HG02678 (cell line): ENCODE measurements at regions not wholly inside any gene's neighbourhood (a gene's known extent, or its start where the extent isn't known, plus 50 kb on each side); places are given as distances from the start of the nearest gene placed in this dataset.

ENCODE experiments used
- ATAC-seq: cut with Tn5 transposase; IDR thresholded peaks from one replicate; pipeline ENCODE4 v1.9.1; 2021; ENCODE audit warnings: mild to moderate bottlenecking, moderate library complexity; ENCODE audit not compliant: unreplicated experiment

DNA sequence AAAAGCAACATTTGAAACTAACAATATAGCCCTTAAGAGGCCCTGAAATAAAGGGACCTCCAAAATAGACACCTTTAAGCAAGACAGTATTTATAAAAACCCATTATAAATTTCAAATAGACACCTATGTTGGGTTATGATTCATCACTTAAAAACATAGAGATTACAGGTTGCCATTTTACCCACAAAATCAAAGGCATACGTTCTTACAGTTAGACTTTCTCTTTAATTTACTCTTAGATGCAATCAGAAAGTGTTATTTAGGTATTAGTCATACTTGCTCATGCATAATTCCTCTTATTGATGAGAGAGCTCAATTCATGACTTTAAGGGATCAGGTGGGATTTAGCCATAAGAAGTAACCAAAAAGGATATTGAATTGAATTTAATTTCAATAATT lies 51.5 kb upstream of the TMEM200A start:
- ATAC-seq, result no peak

DNA sequence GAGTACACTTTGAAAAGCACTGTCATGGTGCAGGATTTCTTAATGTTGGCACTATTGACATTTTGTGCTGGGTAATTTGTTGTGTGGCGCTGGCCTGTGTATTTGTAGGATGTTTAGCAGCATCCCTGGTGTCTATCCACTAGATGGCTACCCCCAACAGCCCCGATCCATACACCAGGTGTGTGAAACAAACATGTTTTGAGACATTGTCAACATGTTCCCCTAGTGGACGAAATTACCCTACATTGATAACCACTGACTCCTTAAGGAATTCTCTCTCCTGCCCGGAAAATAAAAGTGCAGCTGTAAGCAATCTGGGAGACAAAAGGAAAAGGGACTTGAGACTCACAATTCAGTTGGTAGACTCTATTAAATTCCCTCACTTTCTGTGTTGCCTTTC lies 52.6 kb upstream of the TMEM200A start:
- ATAC-seq, result no peak

DNA sequence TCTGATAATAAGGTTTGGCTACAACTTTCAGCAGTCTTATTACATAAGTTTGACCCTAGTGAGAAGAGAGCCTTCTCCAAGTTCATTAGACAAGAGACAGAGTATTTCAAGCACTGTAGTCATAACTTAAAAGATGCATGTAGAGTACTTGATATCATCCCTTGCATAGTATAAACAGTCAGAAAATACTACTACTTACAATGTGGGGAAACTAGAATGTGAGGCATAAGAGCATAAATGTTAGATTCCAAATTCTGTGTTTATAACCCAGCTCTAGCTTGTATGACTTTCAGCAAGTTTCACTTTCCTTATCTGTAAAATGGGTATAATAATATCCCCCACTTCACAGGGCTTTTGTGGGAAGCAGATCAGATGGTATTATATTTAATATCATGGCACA lies 56.8 kb upstream of the TMEM200A start:
- ATAC-seq, result no peak

DNA sequence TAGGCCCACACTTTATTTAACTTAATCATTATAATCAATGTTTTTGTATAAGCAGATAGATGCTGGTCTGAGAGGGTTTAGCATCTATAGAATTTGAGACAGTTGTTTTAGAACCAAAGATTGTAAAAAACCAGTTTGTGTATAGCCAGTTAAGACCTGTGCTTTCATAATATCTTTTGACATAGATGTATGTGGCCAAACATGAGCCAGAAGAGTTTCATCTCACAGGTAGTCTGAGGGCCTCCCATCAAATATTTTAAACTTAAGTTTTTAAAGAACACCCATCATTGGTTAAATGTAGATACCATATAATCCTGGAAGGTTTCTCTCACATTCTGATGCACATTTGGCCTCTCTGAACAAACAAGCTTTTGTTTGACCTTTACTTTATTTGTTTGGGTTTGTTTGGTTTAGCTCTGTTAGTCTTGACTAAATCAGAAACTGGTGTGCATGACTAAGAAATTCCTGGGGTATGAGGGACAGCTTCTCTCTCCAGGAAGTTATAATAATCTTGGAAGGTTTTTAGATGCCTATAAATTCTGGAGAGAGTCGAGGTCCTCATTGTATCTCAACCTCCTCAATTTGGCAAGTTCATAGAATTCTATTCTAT lies 58.0 kb upstream of the TMEM200A start:
- no peak for ATAC-seq

DNA sequence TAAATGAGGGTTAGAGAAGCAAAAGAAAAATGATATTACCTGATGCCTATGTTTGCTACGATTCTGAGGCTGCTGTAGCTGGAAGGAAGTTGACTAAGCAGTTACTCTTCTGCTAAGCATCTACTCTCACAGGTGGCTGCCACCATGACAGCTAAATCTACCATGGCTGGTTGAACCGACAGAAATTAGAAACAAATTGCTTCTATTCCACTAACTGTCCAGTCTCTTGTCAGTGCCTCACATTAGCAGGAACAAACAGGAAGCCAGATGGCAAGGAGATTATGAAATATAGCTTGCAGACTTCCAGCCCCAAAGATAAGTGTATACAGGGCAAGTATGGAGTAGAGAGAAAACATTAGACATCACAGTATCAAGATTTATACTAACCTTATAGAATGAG lies 59.4 kb upstream of the TMEM200A start:
- no peak for ATAC-seq

DNA sequence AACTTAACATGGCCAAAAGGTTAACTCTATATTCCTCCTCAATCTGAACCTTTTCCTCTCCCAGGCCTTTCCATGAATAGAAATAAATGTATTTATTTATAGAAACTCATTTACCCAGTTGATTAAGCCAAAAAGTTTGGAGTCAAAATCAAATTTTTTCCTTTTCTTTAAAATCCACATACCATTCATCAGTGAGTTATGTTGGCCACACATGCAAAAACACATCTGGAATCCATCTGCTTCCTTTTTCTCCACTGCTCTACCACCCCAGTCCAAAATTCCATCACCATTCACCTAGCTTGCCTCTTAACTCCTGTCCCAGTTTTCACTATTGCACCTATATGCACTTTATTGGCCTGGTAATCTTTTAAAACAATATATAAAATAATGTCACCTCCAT lies 62.4 kb upstream of the TMEM200A start:
- ATAC-seq, result no peak

DNA sequence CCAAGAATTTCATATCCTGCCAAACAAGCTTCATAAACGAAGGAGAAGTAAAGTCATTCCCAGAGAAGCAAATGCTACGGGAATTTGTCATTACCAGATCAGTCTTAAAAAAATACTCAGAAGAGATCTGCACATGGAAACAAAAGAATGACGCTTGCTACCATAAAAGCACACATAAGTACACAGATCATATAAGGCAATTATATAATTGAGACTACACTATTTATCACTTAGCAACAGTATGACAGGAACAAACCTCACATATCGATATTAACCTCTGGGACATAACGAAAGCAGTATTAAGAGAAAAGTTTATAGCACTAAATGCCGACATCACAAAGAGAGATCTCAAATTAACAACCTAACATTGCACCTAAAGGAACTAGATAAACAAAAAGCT lies 67.6 kb upstream of the TMEM200A start:
- no peak for ATAC-seq

DNA sequence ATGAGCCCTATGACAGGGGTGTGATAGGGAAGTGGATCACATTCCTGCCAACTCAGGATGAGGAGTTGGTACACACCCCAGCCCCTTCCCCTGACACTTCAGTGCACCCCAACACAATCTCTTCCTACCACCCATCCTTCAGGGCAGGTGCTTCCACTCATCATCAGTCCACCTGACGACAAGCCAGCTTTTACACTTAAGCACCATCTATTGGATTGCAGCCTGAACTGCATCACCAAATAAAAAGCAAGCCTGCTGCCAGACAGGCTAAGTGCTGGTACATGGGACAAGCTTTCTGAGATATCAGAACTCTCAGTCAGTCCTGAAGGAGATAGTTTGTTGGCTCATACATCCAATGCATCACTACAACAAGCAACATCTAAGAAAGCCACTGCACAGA lies 69.0 kb upstream of the TMEM200A start:
- ATAC-seq, result no peak

DNA sequence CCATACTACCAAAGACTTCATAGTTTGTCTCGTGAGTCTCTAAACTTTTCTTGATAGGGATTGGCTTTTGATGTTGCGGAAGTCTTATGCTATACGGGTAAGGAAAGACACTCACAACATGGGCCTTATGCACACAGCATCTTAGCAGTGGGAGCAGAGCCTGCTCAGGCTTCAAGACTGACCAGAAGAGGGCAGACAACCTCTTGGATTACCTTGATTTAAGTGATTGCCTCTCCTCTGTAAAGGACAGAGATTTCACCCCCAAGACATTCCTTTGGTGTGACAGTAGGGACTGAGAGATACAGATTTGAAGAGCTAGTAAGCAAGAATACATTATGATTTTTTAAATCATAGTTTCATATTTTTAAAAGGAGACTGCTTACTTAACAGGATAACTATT lies 71.0 kb upstream of the SAMD3 start:
- ATAC-seq, result peak; percentile 60

DNA sequence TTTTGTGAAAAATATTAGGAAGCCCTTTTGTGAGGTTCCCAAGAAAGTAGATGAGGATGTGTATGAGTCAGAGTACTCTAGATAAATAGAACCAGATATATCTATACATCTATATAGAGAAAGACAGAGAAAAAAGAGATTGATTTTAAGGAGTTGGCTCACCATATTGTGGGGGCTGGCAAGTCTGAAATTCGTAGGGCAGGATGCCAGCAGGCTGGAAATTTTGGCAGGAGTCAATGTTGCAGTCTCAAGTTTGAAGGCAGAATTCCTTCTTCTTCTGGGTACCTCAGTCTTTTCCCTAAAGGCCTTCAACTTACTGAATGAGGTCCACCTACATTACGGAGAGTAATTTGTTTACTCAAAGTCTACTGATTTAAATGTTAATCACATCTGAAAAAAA lies 65.3 kb upstream of the SAMD3 start:
- ATAC-seq, result no peak

DNA sequence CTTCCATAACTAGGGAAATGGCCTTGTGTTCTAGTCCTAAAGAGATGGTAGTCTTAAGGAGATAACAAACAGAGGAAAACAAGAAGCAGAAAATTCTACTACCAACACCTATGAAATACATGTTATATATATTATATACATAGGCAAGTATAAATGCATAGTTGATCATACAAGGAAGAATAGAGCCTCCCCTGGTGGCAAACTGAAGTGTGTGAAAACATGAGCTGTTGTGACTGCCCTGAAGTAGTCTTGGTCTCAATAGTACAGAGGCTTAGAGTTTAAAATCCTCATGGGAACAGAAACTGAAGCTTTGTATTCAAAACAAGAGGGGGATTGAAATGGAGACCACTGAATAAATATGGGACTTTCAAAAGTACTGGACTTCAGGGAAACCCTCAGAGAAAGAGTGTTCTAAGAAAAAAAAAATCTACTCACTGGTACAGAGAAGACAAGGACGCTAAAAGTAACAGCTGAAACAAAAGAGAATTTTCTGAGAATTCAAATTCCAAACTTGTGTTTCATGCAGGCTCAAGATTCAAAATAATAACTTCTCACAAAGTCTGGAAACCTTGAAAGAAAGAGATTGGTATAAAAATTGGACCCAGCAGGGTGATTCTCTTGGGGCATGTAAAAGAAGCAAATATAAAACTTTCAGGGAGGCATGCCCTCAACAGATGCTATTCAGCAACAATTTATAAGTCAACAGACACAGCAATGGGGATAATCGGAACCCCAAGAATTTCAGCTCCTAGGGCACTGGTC lies 59.7 kb upstream of the SAMD3 start:
- ATAC-seq, result peak; percentile 69

DNA sequence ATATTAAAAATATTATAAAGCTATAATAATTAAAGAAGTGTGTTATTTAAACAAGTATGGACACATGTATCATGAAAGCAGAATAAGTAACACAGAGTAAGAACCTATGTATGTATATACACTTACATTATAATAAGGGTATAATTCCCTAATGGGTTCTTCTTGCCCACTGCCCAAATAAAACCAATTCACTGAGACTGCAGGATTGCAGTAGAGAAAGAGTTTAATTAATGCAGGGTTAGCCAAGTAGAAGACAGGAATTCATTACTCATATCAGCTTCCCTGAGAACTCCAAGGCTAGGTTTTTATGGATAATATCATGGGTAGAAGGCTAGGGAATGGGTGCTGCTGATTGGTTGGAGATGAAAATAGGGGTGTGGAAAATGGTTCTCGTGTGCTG lies 53.8 kb upstream of the SAMD3 start:
- ATAC-seq, result no peak

DNA sequence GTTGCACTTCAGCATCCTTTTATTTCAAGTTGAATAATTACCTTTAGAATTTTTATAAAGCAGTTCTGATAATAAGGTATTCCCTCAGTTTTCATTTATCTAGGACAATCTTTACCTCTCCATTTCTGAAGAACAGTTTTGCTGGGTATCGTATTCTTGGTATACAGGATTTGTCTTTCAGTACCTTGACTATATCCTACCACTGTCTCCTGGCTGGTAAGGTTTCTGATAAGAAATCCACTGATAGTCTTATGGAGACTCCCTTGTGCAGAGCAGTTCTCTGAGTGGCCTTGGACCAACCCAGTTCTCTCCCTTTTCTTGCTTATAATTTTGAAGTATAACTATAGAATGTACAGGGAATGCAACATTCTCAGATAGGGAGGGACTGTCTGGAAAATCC lies 51.3 kb upstream of the SAMD3 start:
- no peak for ATAC-seq
